NOMO-1 (cell line): ENCODE measurements at regions not wholly inside any gene's neighbourhood (a gene's known extent, or its start where the extent isn't known, plus 50 kb on each side); places are given as distances from the start of the nearest gene placed in this dataset.

ENCODE experiments used
- DNase-seq, 2 experiments: peaks; one replicate each; lab custom pipeline; 2025; ENCODE audit not compliant: unreplicated experiment in 2 of 2; lab: John Stamatoyannopoulos, UW

GRCh38 chrX:104310657-104311254, 56.0 kb upstream of the ESX1 start:
- no peak for DNase-seq

DNA sequence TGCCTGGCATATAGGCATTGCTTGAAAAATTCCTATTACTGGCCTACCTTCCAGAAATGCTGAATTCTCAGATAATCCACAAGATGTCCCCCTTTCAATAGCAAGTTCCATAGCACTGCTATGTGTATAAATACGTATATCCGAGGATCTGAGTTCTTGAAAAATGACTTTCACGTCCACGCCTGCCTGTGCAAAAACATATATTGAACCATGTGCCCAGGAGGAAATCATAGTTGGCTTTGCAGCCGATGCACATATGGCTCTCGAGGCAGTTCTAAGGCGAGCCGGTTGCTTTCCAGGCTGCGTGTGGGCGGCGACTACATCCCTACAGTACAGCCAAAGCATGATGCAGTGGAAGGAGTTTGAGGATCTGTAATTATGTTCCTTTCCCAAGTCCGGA, 55.4 kb upstream of the ESX1 start:
- no peak for DNase-seq

GRCh38 chrX:104309169-104309568, 54.4 kb upstream of the ESX1 start:
- DNase-seq, result no peak

GRCh38 chrX:104307341-104307740, 52.6 kb upstream of the ESX1 start:
- DNase-seq, result no peak

- no peak for DNase-seq
Observed at GRCh38 chrX:104306180-104306579, 51.4 kb upstream of the ESX1 start.
